ENCODE measurements at regions not wholly inside any gene's neighbourhood (a gene's known extent, or its start where the extent isn't known, plus 50 kb on each side); places are given as distances from the start of the nearest gene placed in this dataset.

DNA sequence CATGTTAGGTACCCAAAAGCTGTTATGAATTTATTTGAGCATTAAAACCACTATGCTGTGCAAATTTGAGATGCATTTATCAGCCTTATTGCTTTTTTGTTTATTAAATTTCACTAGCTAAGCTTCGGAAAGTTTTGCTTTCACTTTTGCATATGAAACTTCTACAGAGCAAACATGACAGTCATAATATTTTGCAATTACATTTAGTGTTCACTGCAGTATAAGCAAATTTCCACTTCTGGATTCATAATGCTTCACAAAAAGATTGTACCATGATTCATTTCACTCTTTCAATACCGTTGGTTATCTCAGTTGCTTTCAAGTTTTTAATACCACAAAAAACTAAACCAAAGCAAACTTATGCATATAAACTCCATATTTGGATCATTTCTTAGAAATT is 228.7 kb upstream of the SLC8A1 start:
- TF ChIP-seq, protein P1, sequence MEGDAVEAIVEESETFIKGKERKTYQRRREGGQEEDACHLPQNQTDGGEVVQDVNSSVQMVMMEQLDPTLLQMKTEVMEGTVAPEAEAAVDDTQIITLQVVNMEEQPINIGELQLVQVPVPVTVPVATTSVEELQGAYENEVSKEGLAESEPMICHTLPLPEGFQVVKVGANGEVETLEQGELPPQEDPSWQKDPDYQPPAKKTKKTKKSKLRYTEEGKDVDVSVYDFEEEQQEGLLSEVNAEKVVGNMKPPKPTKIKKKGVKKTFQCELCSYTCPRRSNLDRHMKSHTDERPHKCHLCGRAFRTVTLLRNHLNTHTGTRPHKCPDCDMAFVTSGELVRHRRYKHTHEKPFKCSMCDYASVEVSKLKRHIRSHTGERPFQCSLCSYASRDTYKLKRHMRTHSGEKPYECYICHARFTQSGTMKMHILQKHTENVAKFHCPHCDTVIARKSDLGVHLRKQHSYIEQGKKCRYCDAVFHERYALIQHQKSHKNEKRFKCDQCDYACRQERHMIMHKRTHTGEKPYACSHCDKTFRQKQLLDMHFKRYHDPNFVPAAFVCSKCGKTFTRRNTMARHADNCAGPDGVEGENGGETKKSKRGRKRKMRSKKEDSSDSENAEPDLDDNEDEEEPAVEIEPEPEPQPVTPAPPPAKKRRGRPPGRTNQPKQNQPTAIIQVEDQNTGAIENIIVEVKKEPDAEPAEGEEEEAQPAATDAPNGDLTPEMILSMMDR (conservative IDR thresholded peaks at IDR 0.05), result no peak
- TF ChIP-seq ZFX (IDR thresholded peaks at IDR 0.05), result no peak
